ENCODE measurements at regions not wholly inside any gene's neighbourhood (a gene's known extent, or its start where the extent isn't known, plus 50 kb on each side); places are given as distances from the start of the nearest gene placed in this dataset.

DNA sequence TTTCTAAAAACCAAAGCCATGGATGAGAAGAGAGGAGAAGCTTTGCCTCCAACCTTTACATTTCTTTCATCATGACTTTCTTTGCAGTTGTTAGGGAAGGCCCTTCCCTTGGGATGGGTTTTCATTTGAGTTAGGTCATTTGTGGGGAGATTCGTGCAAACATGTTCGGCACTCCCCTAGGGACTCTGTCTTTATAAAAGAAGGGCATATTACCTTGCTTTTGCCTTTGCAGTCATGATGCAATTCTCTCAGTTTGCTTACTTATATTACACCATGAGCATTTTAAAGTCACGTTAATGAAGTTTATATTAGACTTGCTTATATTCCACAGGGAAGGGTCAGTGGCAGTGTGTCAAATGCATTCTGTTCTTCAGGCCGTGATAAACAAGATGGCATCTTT lies 289.3 kb upstream of the WWC1 start:
- TF ChIP-seq POLR2A (IDR thresholded peaks at IDR 0.05; ENCODE audit: low read length) (no peak), GATA1 (IDR thresholded peaks at IDR 0.05; ENCODE audit: low read depth, low read length) (no peak)
